ENCODE measurements at regions not wholly inside any gene's neighbourhood (a gene's known extent, or its start where the extent isn't known, plus 50 kb on each side); places are given as distances from the start of the nearest gene placed in this dataset.

GRCh38 chr11:26231252-26231661, 100.7 kb upstream of the ANO3 start:
- in situ Hi-C loops (cut with HindIII; ENCODE audit: low pct_unique_long_range_greater_than_20kb, low sequenced_read_pairs), result no loop called here
- no peak for DNase-seq (ENCODE audit: low read depth, low spot score)

- DNase-seq (ENCODE audit: low read depth, low spot score), result no peak
- in situ Hi-C loops (cut with HindIII; ENCODE audit: low pct_unique_long_range_greater_than_20kb, low sequenced_read_pairs), result no loop called here
Measured at GRCh38 chr11:26234451-26234850, 97.5 kb upstream of the ANO3 start.

- in situ Hi-C loops (cut with HindIII; ENCODE audit: low pct_unique_long_range_greater_than_20kb, low sequenced_read_pairs), result no loop called here
- DNase-seq (ENCODE audit: low read depth, low spot score), result peak; percentile 14
Measured at GRCh38 chr11:26243426-26243825, 88.5 kb upstream of the ANO3 start.

- in situ Hi-C loops (cut with HindIII; ENCODE audit: low pct_unique_long_range_greater_than_20kb, low sequenced_read_pairs), result no loop called here
Measured at GRCh38 chr11:26244207-26244606, 87.7 kb upstream of the ANO3 start.

GRCh38 chr11:26245046-26245445, 86.9 kb upstream of the ANO3 start:
- DNase-seq (ENCODE audit: low read depth, low spot score), result no peak
- in situ Hi-C loops (cut with HindIII; ENCODE audit: low pct_unique_long_range_greater_than_20kb, low sequenced_read_pairs), result no loop called here

More at GRCh38 chr11:26244207-26244606, 87.7 kb upstream of the ANO3 start:
- DNase-seq (ENCODE audit: low read depth, low spot score), result no peak

- DNase-seq (ENCODE audit: low read depth, low spot score), result no peak
- in situ Hi-C loops (cut with HindIII; ENCODE audit: low pct_unique_long_range_greater_than_20kb, low sequenced_read_pairs), result no loop called here
Measured at GRCh38 chr11:26247340-26247739, 84.6 kb upstream of the ANO3 start.

GRCh38 chr11:26248661-26249060, 83.3 kb upstream of the ANO3 start:
- in situ Hi-C loops (cut with HindIII; ENCODE audit: low pct_unique_long_range_greater_than_20kb, low sequenced_read_pairs), result no loop called here

GRCh38 chr11:26254378-26254777, 77.6 kb upstream of the ANO3 start:
- in situ Hi-C loops (cut with HindIII; ENCODE audit: low pct_unique_long_range_greater_than_20kb, low sequenced_read_pairs), result no loop called here
- no peak for DNase-seq (ENCODE audit: low read depth, low spot score)

More at GRCh38 chr11:26248661-26249060, 83.3 kb upstream of the ANO3 start:
- no peak for DNase-seq (ENCODE audit: low read depth, low spot score)

- in situ Hi-C loops (cut with HindIII; ENCODE audit: low pct_unique_long_range_greater_than_20kb, low sequenced_read_pairs), result no loop called here
- DNase-seq (ENCODE audit: low read depth, low spot score), result no peak
Measured at GRCh38 chr11:26263769-26264168, 68.2 kb upstream of the ANO3 start.

- in situ Hi-C loops (cut with HindIII; ENCODE audit: low pct_unique_long_range_greater_than_20kb, low sequenced_read_pairs), result no loop called here
- no peak for DNase-seq (ENCODE audit: low read depth, low spot score)
Measured at GRCh38 chr11:26264266-26264665, 67.7 kb upstream of the ANO3 start.

- in situ Hi-C loops (cut with HindIII; ENCODE audit: low pct_unique_long_range_greater_than_20kb, low sequenced_read_pairs), result no loop called here
- DNase-seq (ENCODE audit: low read depth, low spot score), result no peak
Measured at GRCh38 chr11:26268980-26269660, 62.8 kb upstream of the ANO3 start.

- DNase-seq (ENCODE audit: low read depth, low spot score), result no peak
- in situ Hi-C loops (cut with HindIII; ENCODE audit: low pct_unique_long_range_greater_than_20kb, low sequenced_read_pairs), result no loop called here
Measured at GRCh38 chr11:26271666-26272065, 60.3 kb upstream of the ANO3 start.

GRCh38 chr11:26276798-26277424, 55.0 kb upstream of the ANO3 start:
- DNase-seq (ENCODE audit: low read depth, low spot score), result peak; percentile 78
- in situ Hi-C loops (cut with HindIII; ENCODE audit: low pct_unique_long_range_greater_than_20kb, low sequenced_read_pairs), result no loop called here

GRCh38 chr11:26278354-26278753, 53.6 kb upstream of the ANO3 start:
- in situ Hi-C loops (cut with HindIII; ENCODE audit: low pct_unique_long_range_greater_than_20kb, low sequenced_read_pairs), result no loop called here
- DNase-seq (ENCODE audit: low read depth, low spot score), result no peak
